Prostate gland (tissue), 2 donors: ENCODE measurements at regions not wholly inside any gene's neighbourhood (a gene's known extent, or its start where the extent isn't known, plus 50 kb on each side); places are given as distances from the start of the nearest gene placed in this dataset.

Experiments used
- DNase-seq: peaks from one replicate; pipeline ENCODE4 v3.0.0-alpha.2; 2019; ENCODE audit warnings: low spot score
- H3K27ac ChIP-seq, 2 donors: fragments of 200-600 bp; sonication (generic); 2 replicates each; pipeline ENCODE4 v1.5.1; 2017 to 2019
- H3K27me3 ChIP-seq: fragments of 200-600 bp; sonication (generic); replicated peaks from 2 replicates; pipeline ENCODE4 v1.5.1; 2019; ENCODE audit not compliant: insufficient read depth
- H3K36me3 ChIP-seq, 2 donors: fragments of 200-600 bp; sonication (generic); 1 replicate in 1 of 2; 2 replicates in 1 of 2; pipeline versions ENCODE4 v1.5.1 to v1.8.1; 2017 to 2019
- H3K4me1 ChIP-seq: fragments of 200-600 bp; sonication (generic); replicated peaks from 2 replicates; pipeline ENCODE4 v1.5.1; 2019
- H3K4me3 ChIP-seq, 2 donors: fragments of 200-600 bp; sonication (generic); 2 replicates each; pipeline ENCODE4 v1.5.1; 2017 to 2019
- H3K9me3 ChIP-seq: fragments of 200-600 bp; sonication (generic); 2 replicates; pipeline ENCODE4 v1.5.1; 2017
- CTCF ChIP-seq, 4 experiments: fragments of 200-600 bp in 2 of 4; fragments of 450-650 bp in 2 of 4; sonication (generic) in 2 of 4; IDR thresholded peaks; 1 replicate in 3 of 4; 2 replicates in 1 of 4; pipeline ENCODE4 v1.5.1; 2016 to 2019; ENCODE audit warnings: antibody characterized with exemption in 4 of 4, mild to moderate bottlenecking in 2 of 4, moderate library complexity in 2 of 4
- POLR2A ChIP-seq: fragments of 450-650 bp; IDR thresholded peaks from one replicate; pipeline ENCODE4 v1.6.1; 2016; ENCODE audit warnings: antibody characterized with exemption, mild to moderate bottlenecking
- POLR2AphosphoS5 ChIP-seq: sonication (generic); formaldehyde crosslinking; IDR thresholded peaks from one replicate; pipeline ENCODE4 v1.6.1; 2017; ENCODE audit warnings: antibody characterized with exemption
- WGBS: methylation state at CpG from one replicate; pipeline ENCODE4 v1.1.5; 2018; 5-methylcytosine and 5-hydroxymethylcytosine counted together
- intact Hi-C: fragments of 100-400 bp; cut with DNase I; formaldehyde crosslinking; loops from one replicate; pipeline ENCODE4 v1.14.2; 2022

GRCh38 chr4:160235285-160235684, 1132.4 kb downstream of the RAPGEF2 start:
- no peak for TF ChIP-seq CTCF (IDR thresholded peaks at IDR 0.05)
- no peak for TF ChIP-seq POLR2AphosphoS5
- no peak for TF ChIP-seq POLR2A
- intact Hi-C loops, result no loop called here
- 62% methylated on average over 2 of the region's 2 CpGs for WGBS

GRCh38 chr4:160235771-160236170, 1132.9 kb downstream of the RAPGEF2 start:
- Histone ChIP-seq H3K36me3 (no peaks in the 10 kb centered on the region), H3K4me3 (no peak overlapping the region), H3K27ac (no peak overlapping the region), H3K4me1 (no peaks in the 10 kb centered on the region), H3K9me3 (no peaks in the 10 kb centered on the region), H3K27me3 (no peaks in the 10 kb centered on the region)
- DNase-seq, result no peak
- intact Hi-C loops, result no loop called here
- TF ChIP-seq POLR2AphosphoS5, result no peak
- no peak for TF ChIP-seq CTCF (IDR thresholded peaks at IDR 0.05)
- no peak for TF ChIP-seq POLR2A

More at GRCh38 chr4:160235285-160235684, 1132.4 kb downstream of the RAPGEF2 start:
- Histone ChIP-seq H3K27me3 (no peaks in the 10 kb centered on the region), H3K9me3 (no peaks in the 10 kb centered on the region), H3K36me3 (no peaks in the 10 kb centered on the region), H3K4me3 (no peak overlapping the region), H3K27ac (no peak overlapping the region), H3K4me1 (no peaks in the 10 kb centered on the region)
- DNase-seq, result no peak

- H3K27me3 ChIP-seq, result no peaks in the 10 kb centered on the region
- no peak for DNase-seq
- no peak overlapping the region for H3K4me3 ChIP-seq
- intact Hi-C loops, result no loop called here
- no peak for TF ChIP-seq POLR2A
- TF ChIP-seq POLR2AphosphoS5, result no peak
- TF ChIP-seq CTCF (IDR thresholded peaks at IDR 0.05), result no peak
- WGBS, result 92% methylated on average over 1 of the region's 1 CpG
- no peak overlapping the region for H3K27ac ChIP-seq
- no peaks in the 10 kb centered on the region for H3K36me3 ChIP-seq
- no peaks in the 10 kb centered on the region for H3K4me1 ChIP-seq
- no peaks in the 10 kb centered on the region for H3K9me3 ChIP-seq
Measured at GRCh38 chr4:160238790-160239189, 1135.9 kb downstream of the RAPGEF2 start.

- Histone ChIP-seq H3K27ac (no peak overlapping the region), H3K4me1 (no peaks in the 10 kb centered on the region), H3K27me3 (no peaks in the 10 kb centered on the region), H3K4me3 (no peak overlapping the region), H3K36me3 (no peaks in the 10 kb centered on the region), H3K9me3 (no peaks in the 10 kb centered on the region)
- intact Hi-C loops, result no loop called here
- DNase-seq, result no peak
- WGBS, result 89% methylated on average over 7 of the region's 7 CpGs
- no peak for TF ChIP-seq CTCF (IDR thresholded peaks at IDR 0.05)
- no peak for TF ChIP-seq POLR2AphosphoS5
- no peak for TF ChIP-seq POLR2A
Measured at GRCh38 chr4:160247091-160247656, 1144.3 kb downstream of the RAPGEF2 start.

- WGBS, result 50% methylated on average over 3 of the region's 3 CpGs
- intact Hi-C loops, result no loop called here
- H3K4me3 ChIP-seq, result no peak overlapping the region
- no peak for TF ChIP-seq POLR2AphosphoS5
- TF ChIP-seq POLR2A, result no peak
- TF ChIP-seq CTCF (IDR thresholded peaks at IDR 0.05), result no peak
- no peaks in the 10 kb centered on the region for H3K4me1 ChIP-seq
- H3K27ac ChIP-seq, result no peak overlapping the region
- H3K27me3 ChIP-seq, result no peaks in the 10 kb centered on the region
- no peak for DNase-seq
- no peaks in the 10 kb centered on the region for H3K9me3 ChIP-seq
- H3K36me3 ChIP-seq, result no peaks in the 10 kb centered on the region
Measured at GRCh38 chr4:160251522-160252170, 1148.8 kb downstream of the RAPGEF2 start.
